HuH-7.5 (cell line): ENCODE measurements at regions not wholly inside any gene's neighbourhood (a gene's known extent, or its start where the extent isn't known, plus 50 kb on each side); places are given as distances from the start of the nearest gene placed in this dataset.
"Not testable (repeated sequence)": the region's sequence is repeated elsewhere in the genome, so short reads cannot be mapped to it uniquely, and the experiment has no call there.

Experiments
- DNase-seq: peaks from one replicate; pipeline ENCODE4 v3.0.0; 2011; ENCODE audit warnings: low spot score

GRCh38 chr1:234794452-234794851 is 184.5 kb upstream of the IRF2BP2 start:
- DNase-seq: not testable (repeated sequence)

- not testable (repeated sequence) for DNase-seq
These were observed 183.9 kb upstream of the IRF2BP2 start for GRCh38 chr1:234793924-234794323.

- DNase-seq: not testable (repeated sequence)
These were observed 182.4 kb upstream of the IRF2BP2 start for GRCh38 chr1:234792221-234792864.

GRCh38 chr1:234791615-234792014 is 181.6 kb upstream of the IRF2BP2 start:
- not testable (repeated sequence) for DNase-seq

- not testable (repeated sequence) for DNase-seq
These were observed 180.4 kb upstream of the IRF2BP2 start for GRCh38 chr1:234790333-234790732.

- DNase-seq: not testable (repeated sequence)
These were observed 177.1 kb upstream of the IRF2BP2 start for GRCh38 chr1:234787011-234787584.

GRCh38 chr1:234785922-234786321 is 175.9 kb upstream of the IRF2BP2 start:
- not testable (repeated sequence) for DNase-seq

- DNase-seq: not testable (repeated sequence)
These were observed 175.5 kb upstream of the IRF2BP2 start for GRCh38 chr1:234785471-234785919.

- not testable (repeated sequence) for DNase-seq
These were observed 174.1 kb upstream of the IRF2BP2 start for GRCh38 chr1:234784108-234784507.

- no peak for DNase-seq
These were observed 172.8 kb upstream of the IRF2BP2 start for GRCh38 chr1:234782791-234783190.

- DNase-seq: no peak
These were observed 172.2 kb upstream of the IRF2BP2 start for GRCh38 chr1:234782105-234782751.

- no peak for DNase-seq
These were observed 171.5 kb upstream of the IRF2BP2 start for GRCh38 chr1:234781241-234782065.

GRCh38 chr1:234780531-234781162 is 170.7 kb upstream of the IRF2BP2 start:
- DNase-seq: no peak

GRCh38 chr1:234780112-234780511 is 170.1 kb upstream of the IRF2BP2 start:
- no peak for DNase-seq

GRCh38 chr1:234779600-234779999 is 169.6 kb upstream of the IRF2BP2 start:
- not testable (repeated sequence) for DNase-seq

- DNase-seq: no peak
These were observed 169.2 kb upstream of the IRF2BP2 start for GRCh38 chr1:234779160-234779538.

GRCh38 chr1:234778221-234779159 is 168.5 kb upstream of the IRF2BP2 start:
- no peak for DNase-seq

- DNase-seq: no peak
These were observed 167.9 kb upstream of the IRF2BP2 start for GRCh38 chr1:234777856-234778220.

- no peak for DNase-seq
These were observed 167.2 kb upstream of the IRF2BP2 start for GRCh38 chr1:234776876-234777855.
